ENCODE measurements at regions not wholly inside any gene's neighbourhood (a gene's known extent, or its start where the extent isn't known, plus 50 kb on each side); places are given as distances from the start of the nearest gene placed in this dataset.

DNA sequence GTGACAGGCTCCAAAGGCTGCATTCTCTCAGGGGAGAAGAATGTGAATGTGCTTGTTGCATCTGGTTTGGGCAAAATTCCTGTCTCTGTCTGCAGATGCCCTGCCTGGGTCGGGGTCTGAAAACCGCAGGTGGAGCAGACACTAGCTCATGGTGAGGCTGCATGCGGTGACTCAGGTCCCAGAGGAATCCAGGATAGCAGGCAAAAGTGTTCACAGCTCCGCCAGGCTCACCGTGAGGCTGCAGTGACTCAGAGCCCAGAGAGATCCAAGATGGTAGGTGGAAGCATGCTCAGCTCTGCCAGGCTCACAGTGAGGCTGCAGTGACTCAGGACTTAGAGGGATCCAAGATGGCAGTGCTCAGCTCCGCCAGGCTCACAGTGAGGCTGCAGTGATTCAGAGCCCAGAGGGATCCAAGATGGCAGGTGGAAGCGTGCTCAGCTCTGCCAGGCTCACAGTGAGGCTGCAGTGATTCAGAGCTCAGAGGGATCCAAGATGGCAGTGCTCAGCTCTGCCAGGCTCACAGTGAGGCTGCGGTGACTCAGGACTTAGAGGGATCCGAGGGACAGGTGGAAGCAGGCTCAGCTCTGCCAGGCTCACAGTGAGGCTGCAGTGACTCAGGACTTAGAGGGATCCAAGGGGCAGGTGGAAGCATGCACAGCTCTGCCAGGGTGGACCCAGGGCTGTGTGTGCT lies 200.5 kb downstream of the ACKR3 start:
- DNase-seq (peak in 1 of 14 experiments; percentile 20), ATAC-seq (ENCODE audit: poor library complexity) (no peak)
- Mint-ChIP-seq H3K4me1 (ENCODE audit: low read depth) (no peaks in the 10 kb centered on the region), H3K4me3 (no peak overlapping the region), H3K9me3 (no peaks in the 10 kb centered on the region), H3K27ac (no peak overlapping the region), H3K36me3 (ENCODE audit: low read depth) (no peaks in the 10 kb centered on the region), H3K27me3 (peaks cover 4% of the 10 kb centered on the region)
- peaks cover 0 to 2% of the 10 kb centered on the region in 2 experiments for H3K27me3 ChIP-seq (ENCODE audit: control insufficient read depth in 1 of 2, insufficient read depth in 2 of 2, low read length in 2 of 2)
- no peak overlapping the region for H3K4me3 ChIP-seq (ENCODE audit: low read length)
- H3K36me3 ChIP-seq (ENCODE audit: insufficient read depth, low read length), result no peaks in the 10 kb centered on the region
- no peaks in the 10 kb centered on the region for H3K4me1 ChIP-seq (ENCODE audit: insufficient read depth, low read length)
- TF ChIP-seq CTCF (IDR thresholded peaks at IDR 0.05), result no peak
- no peak overlapping the region for H3K27ac ChIP-seq (ENCODE audit: low read depth in 1 of 2, low read length in 2 of 2)
- intact Hi-C loops (cut with DNase I, micrococcal nuclease), result no loop called here
- ChIA-PET POLR2A (no interaction called here), CTCF (no interaction called here)
- no peaks in the 10 kb centered on the region for H3K9me3 ChIP-seq (ENCODE audit: control insufficient read depth in 1 of 2, insufficient read depth in 1 of 2, low read length in 2 of 2)

DNA sequence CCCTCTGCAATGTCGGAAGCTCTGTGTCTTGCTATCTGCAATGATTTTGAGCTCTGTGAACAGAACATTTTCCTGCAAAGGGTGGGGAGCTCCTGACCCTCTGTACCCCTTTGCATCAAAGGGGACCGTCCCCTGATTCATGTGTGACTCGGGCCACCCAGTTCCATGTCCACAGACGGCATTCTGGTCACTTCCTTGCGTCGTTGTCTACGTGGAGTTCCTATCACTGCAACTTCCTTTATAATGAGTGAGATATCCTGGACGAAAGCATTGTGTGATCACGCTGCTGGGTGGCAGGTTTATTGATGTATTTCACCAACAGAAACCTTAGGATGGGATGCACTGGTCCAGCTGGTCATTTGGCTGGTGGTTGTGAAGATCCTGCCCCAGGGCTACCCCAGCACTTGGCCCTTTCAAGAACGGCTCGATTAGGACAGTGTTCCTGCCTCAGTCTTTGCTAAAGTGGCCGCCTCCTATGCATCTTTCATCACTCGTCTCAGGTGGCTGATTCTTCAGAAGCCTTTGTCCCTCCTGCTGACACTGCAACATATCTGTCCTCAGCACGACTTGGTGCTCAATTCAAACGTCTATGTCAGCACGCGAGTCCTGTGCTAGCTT lies 202.7 kb downstream of the ACKR3 start:
- H3K36me3 Mint-ChIP-seq (ENCODE audit: low read depth), result no peaks in the 10 kb centered on the region
- H3K27me3 ChIP-seq (ENCODE audit: control insufficient read depth in 1 of 2, insufficient read depth in 2 of 2, low read length in 2 of 2), result peaks cover 0 to 2% of the 10 kb centered on the region in 2 experiments
- H3K27ac Mint-ChIP-seq, result no peak overlapping the region
- no peaks in the 10 kb centered on the region for H3K27me3 Mint-ChIP-seq
- no peaks in the 10 kb centered on the region for H3K36me3 ChIP-seq (ENCODE audit: insufficient read depth, low read length)
- ChIA-PET CTCF (no interaction called here), POLR2A (no interaction called here)
- no peak overlapping the region for H3K4me3 ChIP-seq (ENCODE audit: low read length)
- no peak for TF ChIP-seq CTCF (IDR thresholded peaks at IDR 0.05)
- no peak overlapping the region for H3K27ac ChIP-seq (ENCODE audit: low read depth in 1 of 2, low read length in 2 of 2)
- ATAC-seq (ENCODE audit: poor library complexity) (no peak), DNase-seq (no peak)
- H3K9me3 ChIP-seq (ENCODE audit: control insufficient read depth in 1 of 2, insufficient read depth in 1 of 2, low read length in 2 of 2), result no peaks in the 10 kb centered on the region
- H3K9me3 Mint-ChIP-seq, result no peaks in the 10 kb centered on the region
- intact Hi-C loops (cut with DNase I, micrococcal nuclease), result no loop called here
- no peaks in the 10 kb centered on the region for H3K4me1 ChIP-seq (ENCODE audit: insufficient read depth, low read length)
- H3K4me3 Mint-ChIP-seq, result no peak overlapping the region
- H3K4me1 Mint-ChIP-seq (ENCODE audit: low read depth), result no peaks in the 10 kb centered on the region

GRCh38 chr2:236773206-236773605 lies 203.6 kb downstream of the ACKR3 start:
- H3K9me3 ChIP-seq (ENCODE audit: control insufficient read depth in 1 of 2, insufficient read depth in 1 of 2, low read length in 2 of 2), result no peaks in the 10 kb centered on the region
- H3K4me3 ChIP-seq (ENCODE audit: low read length), result no peak overlapping the region
- H3K9me3 Mint-ChIP-seq, result no peaks in the 10 kb centered on the region
- intact Hi-C loops (cut with DNase I, micrococcal nuclease), result no loop called here
- no peak overlapping the region for H3K27ac ChIP-seq (ENCODE audit: low read depth in 1 of 2, low read length in 2 of 2)
- H3K36me3 Mint-ChIP-seq (ENCODE audit: low read depth), result no peaks in the 10 kb centered on the region
- no peak for TF ChIP-seq CTCF (IDR thresholded peaks at IDR 0.05)
- ATAC-seq (ENCODE audit: poor library complexity) (no peak), DNase-seq (no peak)
- ChIA-PET CTCF (no interaction called here), POLR2A (no interaction called here)
- H3K4me1 ChIP-seq (ENCODE audit: insufficient read depth, low read length), result no peaks in the 10 kb centered on the region
- H3K27me3 Mint-ChIP-seq, result no peaks in the 10 kb centered on the region
- H3K4me1 Mint-ChIP-seq (ENCODE audit: low read depth), result no peaks in the 10 kb centered on the region
- no peak overlapping the region for H3K27ac Mint-ChIP-seq
- no peak overlapping the region for H3K4me3 Mint-ChIP-seq
- H3K36me3 ChIP-seq (ENCODE audit: insufficient read depth, low read length), result no peaks in the 10 kb centered on the region
- H3K27me3 ChIP-seq (ENCODE audit: control insufficient read depth in 1 of 2, insufficient read depth in 2 of 2, low read length in 2 of 2), result peaks cover 0 to 2% of the 10 kb centered on the region in 2 experiments

Measured in CD4-positive, alpha-beta T cell (primary cell).